Ectodermal cell (in vitro differentiated cells): ENCODE measurements at regions not wholly inside any gene's neighbourhood (a gene's known extent, or its start where the extent isn't known, plus 50 kb on each side); places are given as distances from the start of the nearest gene placed in this dataset.

Experiments
- H3K27ac ChIP-seq: 2 replicates; pipeline ENCODE4 v1.7.0; 2013; ENCODE audit warnings: mild to moderate bottlenecking, low read depth, low read length; ENCODE audit not compliant: insufficient read depth, poor library complexity, severe bottlenecking
- H3K27me3 ChIP-seq: 2 replicates; pipeline ENCODE4 v1.7.0; 2013; ENCODE audit warnings: mild to moderate bottlenecking, low read length; ENCODE audit not compliant: insufficient read depth, control insufficient read depth, poor library complexity, severe bottlenecking
- H3K36me3 ChIP-seq: one replicate; pipeline ENCODE4 v1.7.0; 2013; ENCODE audit warnings: low read length; ENCODE audit not compliant: control insufficient read depth, insufficient read depth
- H3K4me1 ChIP-seq: one replicate; pipeline ENCODE4 v1.7.0; 2013; ENCODE audit warnings: low read length; ENCODE audit not compliant: control insufficient read depth, insufficient read depth
- H3K4me3 ChIP-seq: 2 replicates; pipeline ENCODE4 v1.7.0; 2013; ENCODE audit warnings: low read depth, low read length, control low read depth; ENCODE audit not compliant: insufficient read depth
- H3K9me3 ChIP-seq: 2 replicates; pipeline ENCODE4 v1.7.0; 2013; ENCODE audit warnings: mild to moderate bottlenecking, low read length, moderate library complexity; ENCODE audit not compliant: control insufficient read depth
- WGBS, 2 experiments: methylation state at CpG; one replicate each; pipeline ENCODE4 v1.1.7; 2013; ENCODE audit warnings: missing lambda C conversion rate in 2 of 2; 5-methylcytosine and 5-hydroxymethylcytosine counted together

GRCh38 chr4:181650033-181650825 is 593.0 kb upstream of the TENM3 start:
- Histone ChIP-seq H3K9me3 (no peaks in the 10 kb centered on the region), H3K36me3 (no peaks in the 10 kb centered on the region), H3K4me3 (no peak overlapping the region), H3K27me3 (no peaks in the 10 kb centered on the region), H3K27ac (no peak overlapping the region), H3K4me1 (no peaks in the 10 kb centered on the region)
- 90 to 94% methylated on average over 4 of the region's 4 CpGs for WGBS, 2 experiments

DNA sequence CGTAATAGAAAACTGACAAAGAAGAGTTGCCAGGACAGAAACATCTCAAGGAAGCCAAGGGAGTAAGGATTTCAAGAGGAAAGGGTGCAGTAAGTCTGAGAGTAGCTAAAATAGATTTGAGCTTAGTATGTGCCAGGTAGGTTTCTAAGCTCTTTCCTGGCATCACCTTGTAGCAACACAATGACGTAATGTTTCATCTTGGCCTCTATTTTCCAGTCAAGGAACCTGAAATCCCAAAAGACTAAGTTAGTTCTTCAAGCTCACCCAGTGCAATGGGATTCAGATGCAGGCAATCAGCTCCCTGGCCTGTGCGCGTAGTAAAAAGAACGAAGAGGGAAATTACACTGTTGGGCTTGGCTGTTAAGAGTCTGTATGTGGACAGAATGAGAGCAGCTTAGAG is 586.5 kb upstream of the TENM3 start:
- Histone ChIP-seq H3K4me3 (no peak overlapping the region), H3K9me3 (no peaks in the 10 kb centered on the region), H3K27ac (no peak overlapping the region), H3K27me3 (no peaks in the 10 kb centered on the region), H3K4me1 (no peaks in the 10 kb centered on the region), H3K36me3 (no peaks in the 10 kb centered on the region)
- WGBS, 2 experiments: 96 to 98% methylated on average over 5 of the region's 5 CpGs

DNA sequence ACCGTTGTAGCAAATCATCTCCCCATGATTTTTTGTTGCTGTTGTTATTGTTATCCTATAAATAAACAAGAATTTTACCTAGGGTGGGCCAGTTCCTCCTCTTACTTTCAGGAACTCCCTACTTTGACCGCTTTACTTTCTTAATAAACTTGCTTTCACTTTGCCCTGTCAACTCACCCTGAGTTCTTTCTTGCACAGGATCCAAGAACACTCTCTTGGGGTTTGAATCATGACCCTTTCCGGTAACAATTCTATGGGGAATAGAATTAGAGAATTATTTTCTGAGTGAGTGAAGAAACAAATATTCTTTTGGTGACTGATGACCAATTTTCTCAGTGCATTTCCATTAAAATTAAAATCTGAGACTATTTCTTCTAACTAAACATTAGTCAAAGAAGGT is 584.0 kb upstream of the TENM3 start:
- no peak overlapping the region for H3K4me3 ChIP-seq

GRCh38 chr4:181659876-181660275 is 583.3 kb upstream of the TENM3 start:
- Histone ChIP-seq H3K4me1 (no peaks in the 10 kb centered on the region), H3K27ac (no peak overlapping the region), H3K36me3 (no peaks in the 10 kb centered on the region), H3K27me3 (no peaks in the 10 kb centered on the region), H3K4me3 (no peak overlapping the region), H3K9me3 (no peaks in the 10 kb centered on the region)
- 86 to 97% methylated on average over 3 to 5 of the region's 6 CpGs for WGBS, 2 experiments

More for the DNA sequence above, 584.0 kb upstream of the TENM3 start:
- Histone ChIP-seq H3K27ac (no peak overlapping the region), H3K36me3 (no peaks in the 10 kb centered on the region), H3K4me1 (no peaks in the 10 kb centered on the region), H3K9me3 (no peaks in the 10 kb centered on the region), H3K27me3 (no peaks in the 10 kb centered on the region)
- WGBS, 2 experiments: 98% methylated on average over 2 of the region's 3 CpGs

GRCh38 chr4:181661090-181661489 is 582.1 kb upstream of the TENM3 start:
- no peaks in the 10 kb centered on the region for H3K27me3 ChIP-seq
- no peaks in the 10 kb centered on the region for H3K4me1 ChIP-seq
- H3K4me3 ChIP-seq: no peak overlapping the region
- 95 to 98% methylated on average over 4 of the region's 4 CpGs for WGBS, 2 experiments
- H3K9me3 ChIP-seq: no peaks in the 10 kb centered on the region
- no peak overlapping the region for H3K27ac ChIP-seq
- H3K36me3 ChIP-seq: no peaks in the 10 kb centered on the region

DNA sequence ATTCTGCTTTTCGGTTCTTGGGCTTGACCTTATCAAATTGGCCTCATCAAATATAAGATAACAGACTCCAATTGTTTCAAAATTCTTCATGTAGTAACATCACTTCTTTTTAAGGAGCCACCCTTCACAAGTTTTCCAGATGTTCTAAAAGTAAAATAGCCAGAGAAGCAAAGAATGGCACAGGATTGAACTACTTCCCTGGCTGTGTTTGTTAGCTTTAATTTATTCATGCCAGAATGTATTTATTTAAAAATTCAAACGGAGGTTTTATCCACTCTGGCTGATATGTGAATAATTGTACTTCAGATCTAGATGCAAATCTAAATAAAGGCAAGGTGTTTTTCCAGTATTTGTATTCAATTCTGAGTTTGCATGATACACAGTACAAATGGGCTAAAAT is 581.3 kb upstream of the TENM3 start:
- WGBS, 2 experiments: 85 to 89% methylated on average over 2 of the region's 2 CpGs

GRCh38 chr4:181662383-181662782 is 580.8 kb upstream of the TENM3 start:
- 70 to 82% methylated on average over 1 to 3 of the region's 3 CpGs for WGBS, 2 experiments
- no peak overlapping the region for H3K27ac ChIP-seq
- no peaks in the 10 kb centered on the region for H3K36me3 ChIP-seq
- H3K4me3 ChIP-seq: no peak overlapping the region
- H3K9me3 ChIP-seq: no peaks in the 10 kb centered on the region
- no peaks in the 10 kb centered on the region for H3K4me1 ChIP-seq
- no peaks in the 10 kb centered on the region for H3K27me3 ChIP-seq

More for the DNA sequence above, 581.3 kb upstream of the TENM3 start:
- H3K36me3 ChIP-seq: no peaks in the 10 kb centered on the region
- H3K9me3 ChIP-seq: no peaks in the 10 kb centered on the region
- no peaks in the 10 kb centered on the region for H3K27me3 ChIP-seq
- no peak overlapping the region for H3K4me3 ChIP-seq
- H3K27ac ChIP-seq: no peak overlapping the region
- H3K4me1 ChIP-seq: no peaks in the 10 kb centered on the region

GRCh38 chr4:181670506-181670905 is 572.7 kb upstream of the TENM3 start:
- no peak overlapping the region for H3K27ac ChIP-seq
- H3K4me1 ChIP-seq: no peaks in the 10 kb centered on the region
- no peaks in the 10 kb centered on the region for H3K36me3 ChIP-seq
- H3K9me3 ChIP-seq: no peaks in the 10 kb centered on the region
- H3K27me3 ChIP-seq: no peaks in the 10 kb centered on the region
- 91 to 92% methylated on average over 1 of the region's 2 CpGs for WGBS, 2 experiments
- H3K4me3 ChIP-seq: no peak overlapping the region

- 91 to 94% methylated on average over 2 of the region's 2 CpGs for WGBS, 2 experiments
- Histone ChIP-seq H3K4me1 (no peaks in the 10 kb centered on the region), H3K27ac (no peak overlapping the region), H3K36me3 (no peaks in the 10 kb centered on the region), H3K4me3 (no peak overlapping the region), H3K27me3 (no peaks in the 10 kb centered on the region), H3K9me3 (no peaks in the 10 kb centered on the region)
Measured at GRCh38 chr4:181671672-181672071, 571.5 kb upstream of the TENM3 start.

GRCh38 chr4:181672751-181673150 is 570.5 kb upstream of the TENM3 start:
- H3K27ac ChIP-seq: no peak overlapping the region
- H3K27me3 ChIP-seq: no peaks in the 10 kb centered on the region
- H3K4me1 ChIP-seq: no peaks in the 10 kb centered on the region
- H3K36me3 ChIP-seq: no peaks in the 10 kb centered on the region
- H3K4me3 ChIP-seq: no peak overlapping the region
- 88 to 91% methylated on average over 2 of the region's 2 CpGs for WGBS, 2 experiments
- H3K9me3 ChIP-seq: no peaks in the 10 kb centered on the region
